Caco-2 (cell line): ENCODE measurements at regions not wholly inside any gene's neighbourhood (a gene's known extent, or its start where the extent isn't known, plus 50 kb on each side); places are given as distances from the start of the nearest gene placed in this dataset.

Experiments used
- BruUV-seq: library from RNA; stranded (reverse); fragments of 400-500 nt; replicated peaks from 2 replicates; lab custom pipeline; 2021; lab: Mats Ljungman, UMichigan
- CTCF ChIA-PET: fragments of 300-600 bp; sonication (Branson Sonifier 250); formaldehyde crosslinking; loops from one replicate; lab custom pipeline; 2022; ENCODE audit warnings: antibody characterized with exemption; lab: Charles Lee
- POLR2A ChIA-PET: fragments of 300-600 bp; sonication (Branson Sonifier 250); formaldehyde crosslinking; loops from one replicate; lab custom pipeline; 2022; ENCODE audit warnings: antibody characterized with exemption; lab: Charles Lee
- DNase-seq, 2 experiments: peaks; one replicate each; pipeline versions ENCODE4 v3.0.0 to v3.0.0-alpha.2; 2020 to 2022
- H3K27me3 ChIP-seq: replicated peaks from 2 replicates; pipeline ENCODE4 v1.6.0; 2011; ENCODE audit warnings: low read length; ENCODE audit not compliant: control insufficient read depth, insufficient read depth
- H3K36me3 ChIP-seq: 2 replicates; pipeline ENCODE4 v1.5.1; 2011; ENCODE audit warnings: low read length; ENCODE audit not compliant: control insufficient read depth, insufficient read depth
- H3K4me1 ChIP-seq: fragments of 250-450 bp; sonication (Bioruptor Pico); 2 replicates; pipeline ENCODE4 v1.5.1; 2020; ENCODE audit warnings: mild to moderate bottlenecking
- H3K4me3 ChIP-seq: 2 replicates; pipeline ENCODE4 v1.5.1; 2011; ENCODE audit warnings: low read depth, mild to moderate bottlenecking, control low read depth, low read length
- H3K9me3 ChIP-seq: fragments of 250-450 bp; sonication (Bioruptor Pico); 2 replicates; pipeline ENCODE4 v1.5.1; 2020; ENCODE audit warnings: mild to moderate bottlenecking, moderate library complexity
- H3K27ac Mint-ChIP-seq: one replicate; pipeline ENCODE4 v1.8.0; 2022; ENCODE audit warnings: mixed read lengths; ENCODE audit not compliant: unreplicated experiment
- H3K27me3 Mint-ChIP-seq: one replicate; pipeline ENCODE4 v1.8.0; 2022; ENCODE audit warnings: mixed read lengths; ENCODE audit not compliant: insufficient read depth, unreplicated experiment
- H3K36me3 Mint-ChIP-seq: one replicate; pipeline ENCODE4 v1.8.0; 2022; ENCODE audit warnings: mild to moderate bottlenecking, mixed read lengths; ENCODE audit not compliant: insufficient read depth, unreplicated experiment
- H3K4me1 Mint-ChIP-seq: one replicate; pipeline ENCODE4 v1.8.0; 2022; ENCODE audit warnings: low read depth, mixed read lengths; ENCODE audit not compliant: unreplicated experiment
- H3K4me3 Mint-ChIP-seq: one replicate; pipeline ENCODE4 v1.8.0; 2022; ENCODE audit warnings: mild to moderate bottlenecking, moderate library complexity, mixed read lengths; ENCODE audit not compliant: unreplicated experiment
- H3K9me3 Mint-ChIP-seq: one replicate; pipeline ENCODE4 v1.8.0; 2022; ENCODE audit warnings: mixed read lengths; ENCODE audit not compliant: unreplicated experiment
- CTCF ChIP-seq, 2 experiments: fragments of 200-600 bp in 1 of 2; IDR thresholded peaks; 1 replicate in 1 of 2; 2 replicates in 1 of 2; pipeline versions ENCODE4 v1.5.1 to v1.8.0; 2011 to 2022; ENCODE audit warnings: antibody characterized with exemption in 1 of 2, control low read depth in 1 of 2, inconsistent platforms in 1 of 2, low read depth in 1 of 2, low read length in 1 of 2, mild to moderate bottlenecking in 1 of 2, moderate library complexity in 1 of 2; ENCODE audit not compliant: insufficient read depth in 1 of 2, severe bottlenecking in 1 of 2, unreplicated experiment in 1 of 2
- intact Hi-C: fragments of 100-400 bp; cut with micrococcal nuclease; formaldehyde crosslinking; loops from one replicate; pipeline ENCODE4 v1.10.0; 2022; ENCODE audit not compliant: unreplicated experiment

- TF ChIP-seq CTCF (IDR thresholded peaks at IDR 0.05; ENCODE audit: insufficient read depth in 1 of 2, low read depth in 1 of 2, low read length in 1 of 2, severe bottlenecking in 1 of 2, unreplicated experiment in 1 of 2): no peak
- no TSS peak for BruUV-seq
- Mint-ChIP-seq H3K27ac (no peak overlapping the region), H3K4me1 (no peaks in the 10 kb centered on the region), H3K4me3 (no peak overlapping the region), H3K36me3 (no peaks in the 10 kb centered on the region), H3K9me3 (peaks cover 17% of the 10 kb centered on the region), H3K27me3 (no peaks in the 10 kb centered on the region)
- Histone ChIP-seq H3K9me3 (no peaks in the 10 kb centered on the region), H3K27me3 (no peaks in the 10 kb centered on the region), H3K4me3 (no peak overlapping the region), H3K36me3 (no peaks in the 10 kb centered on the region), H3K4me1 (no peaks in the 10 kb centered on the region)
- DNase-seq: no peak
- CTCF ChIA-PET: no interaction called here
- POLR2A ChIA-PET: no interaction called here
- intact Hi-C loops: no loop called here
Observed at GRCh38 chr6:67393356-67393755, 1241.7 kb upstream of the ADGRB3 start.

- no peak for DNase-seq
- no TSS peak for BruUV-seq
- TF ChIP-seq CTCF (IDR thresholded peaks at IDR 0.05; ENCODE audit: insufficient read depth in 1 of 2, low read depth in 1 of 2, low read length in 1 of 2, severe bottlenecking in 1 of 2, unreplicated experiment in 1 of 2): no peak
- H3K9me3 Mint-ChIP-seq: peaks cover 17% of the 10 kb centered on the region
- no peak overlapping the region for H3K27ac Mint-ChIP-seq
- H3K36me3 ChIP-seq: no peaks in the 10 kb centered on the region
- H3K9me3 ChIP-seq: no peaks in the 10 kb centered on the region
- no peaks in the 10 kb centered on the region for H3K27me3 ChIP-seq
- H3K36me3 Mint-ChIP-seq: no peaks in the 10 kb centered on the region
- intact Hi-C loops: no loop called here
- ChIA-PET POLR2A (no interaction called here), CTCF (no interaction called here)
- H3K4me3 ChIP-seq: no peak overlapping the region
- H3K4me1 Mint-ChIP-seq: no peaks in the 10 kb centered on the region
- no peaks in the 10 kb centered on the region for H3K27me3 Mint-ChIP-seq
- no peaks in the 10 kb centered on the region for H3K4me1 ChIP-seq
- H3K4me3 Mint-ChIP-seq: no peak overlapping the region
Observed at GRCh38 chr6:67391955-67392354, 1243.1 kb upstream of the ADGRB3 start.

- H3K9me3 ChIP-seq: no peaks in the 10 kb centered on the region
- Mint-ChIP-seq H3K36me3 (no peaks in the 10 kb centered on the region), H3K4me1 (no peaks in the 10 kb centered on the region), H3K27ac (no peak overlapping the region), H3K9me3 (no peaks in the 10 kb centered on the region), H3K27me3 (no peaks in the 10 kb centered on the region), H3K4me3 (no peak overlapping the region)
- no peaks in the 10 kb centered on the region for H3K4me1 ChIP-seq
- intact Hi-C loops: no loop called here
- no peak overlapping the region for H3K4me3 ChIP-seq
- no peak for TF ChIP-seq CTCF (IDR thresholded peaks at IDR 0.05; ENCODE audit: insufficient read depth in 1 of 2, low read depth in 1 of 2, low read length in 1 of 2, severe bottlenecking in 1 of 2, unreplicated experiment in 1 of 2)
- no TSS peak for BruUV-seq
- POLR2A ChIA-PET: no interaction called here
- CTCF ChIA-PET: no interaction called here
- H3K27me3 ChIP-seq: no peaks in the 10 kb centered on the region
- no peaks in the 10 kb centered on the region for H3K36me3 ChIP-seq
- no peak for DNase-seq
Observed at GRCh38 chr6:67369679-67370078, 1265.4 kb upstream of the ADGRB3 start.
